ENCODE measurements at regions not wholly inside any gene's neighbourhood (a gene's known extent, or its start where the extent isn't known, plus 50 kb on each side); places are given as distances from the start of the nearest gene placed in this dataset.
A peak's percentile ranks its signal among the peaks of the same experiment; 100 is the strongest.

DNA sequence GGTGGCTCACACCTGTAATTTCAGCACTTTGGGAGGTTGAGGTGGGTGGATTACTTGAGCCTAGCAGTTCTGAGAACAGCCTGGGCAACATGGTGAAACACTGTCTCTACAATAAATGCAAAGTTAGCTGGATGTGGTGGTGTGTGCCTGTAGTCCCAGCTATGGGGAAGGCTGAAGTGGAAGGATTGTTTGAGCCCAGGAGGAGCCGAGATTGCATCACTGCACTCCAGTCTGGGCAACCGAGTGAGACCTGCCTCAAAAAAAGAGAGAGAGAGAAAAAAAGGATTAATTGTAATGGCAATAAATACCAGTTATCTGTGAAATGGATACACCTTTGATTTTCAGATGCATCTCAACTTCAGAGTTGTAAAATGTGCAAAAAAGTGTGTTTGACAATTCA, 58.8 kb downstream of the SPRY1 start:
- no peak for DNase-seq

DNA sequence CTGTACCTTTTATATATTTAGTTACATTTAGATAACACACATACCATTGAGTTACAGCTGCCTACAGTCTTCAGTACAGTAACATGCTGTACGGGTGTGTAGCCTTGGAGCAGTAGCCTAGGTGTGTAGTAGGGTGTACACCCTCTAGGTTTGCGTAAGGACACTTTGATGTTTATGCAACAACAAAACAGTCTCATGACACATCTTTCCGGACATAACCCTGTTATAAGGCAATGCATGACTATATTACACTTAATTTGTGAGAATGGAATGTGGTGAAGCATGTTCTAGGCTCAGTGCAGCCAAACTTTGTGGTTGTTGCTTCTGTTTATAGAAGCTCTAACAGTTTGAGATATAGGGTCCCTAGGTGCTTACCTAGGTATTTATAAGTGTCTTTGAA, 65.4 kb downstream of the SPRY1 start:
- DNase-seq: no peak

DNA sequence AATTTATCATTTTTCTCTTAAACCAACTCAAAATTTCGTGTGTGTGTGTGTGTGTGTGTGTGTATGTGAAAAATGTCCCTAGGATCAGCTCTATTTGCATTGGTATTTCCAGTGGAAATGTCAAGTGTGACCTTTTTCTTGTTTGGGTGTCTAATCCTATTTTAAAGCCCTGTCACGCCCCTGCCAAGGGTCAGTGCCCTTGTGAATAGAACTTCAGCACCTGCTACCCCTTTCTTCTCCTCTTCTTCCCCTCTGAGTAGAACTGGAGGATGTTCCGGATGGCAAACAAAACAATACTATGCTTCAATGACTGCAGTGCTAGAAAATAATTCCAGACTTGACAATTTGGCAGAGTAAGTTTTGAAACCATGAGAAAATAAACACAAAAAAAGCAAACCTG, 67.3 kb downstream of the SPRY1 start:
- DNase-seq: no peak

DNA sequence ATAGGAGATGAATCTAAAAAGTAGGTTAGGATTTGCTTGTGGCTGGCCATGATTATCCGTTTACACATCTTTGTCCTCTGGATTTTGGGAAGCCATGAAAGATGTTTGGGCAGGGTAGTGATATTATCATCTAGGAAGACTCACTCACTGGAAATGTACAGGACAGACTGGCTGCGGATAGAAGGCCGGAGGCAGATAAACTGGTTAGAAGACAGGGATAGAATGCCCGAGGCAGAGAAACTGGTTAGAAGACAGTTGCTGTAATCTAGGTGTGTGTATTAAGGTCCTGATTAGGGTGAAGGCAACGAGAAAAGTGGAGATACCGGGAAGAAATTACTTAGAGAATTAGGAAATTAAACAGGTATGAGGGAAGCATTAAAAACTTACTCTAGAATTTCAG, 68.8 kb downstream of the SPRY1 start:
- DNase-seq: no peak

DNA sequence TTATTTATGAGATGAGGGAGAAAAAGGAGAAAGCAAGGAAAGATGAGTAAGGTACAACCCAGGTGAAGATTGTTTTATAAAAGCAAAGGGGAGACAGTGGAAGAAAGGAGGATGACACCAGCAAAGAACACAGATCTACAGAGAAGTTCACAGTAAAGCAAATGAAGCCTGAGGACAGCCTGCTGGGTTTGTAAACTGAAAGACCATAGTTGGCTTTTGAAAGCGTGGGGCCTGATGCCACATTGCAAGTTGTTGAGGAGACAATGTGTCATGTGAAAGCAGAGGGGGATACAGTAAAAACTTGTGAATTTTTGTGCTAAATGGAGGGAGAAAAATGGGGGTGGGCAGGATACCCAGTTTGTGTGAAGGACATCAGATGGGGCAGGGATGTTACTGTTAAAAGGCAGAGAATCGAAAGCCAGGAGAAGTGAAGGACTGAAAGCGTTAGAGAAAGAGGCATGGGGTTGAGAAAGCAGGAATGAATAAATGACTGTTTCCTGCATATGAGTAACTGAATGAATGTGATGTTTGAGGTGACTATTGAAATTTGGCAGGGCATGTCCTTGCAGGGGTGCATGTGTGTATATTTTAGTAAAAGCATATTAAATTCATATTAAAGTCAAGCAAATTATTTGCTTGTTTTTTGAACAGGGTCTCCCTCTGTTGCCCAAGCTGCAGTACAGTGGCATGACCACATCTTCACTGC, 69.6 kb downstream of the SPRY1 start:
- no peak for DNase-seq

DNA sequence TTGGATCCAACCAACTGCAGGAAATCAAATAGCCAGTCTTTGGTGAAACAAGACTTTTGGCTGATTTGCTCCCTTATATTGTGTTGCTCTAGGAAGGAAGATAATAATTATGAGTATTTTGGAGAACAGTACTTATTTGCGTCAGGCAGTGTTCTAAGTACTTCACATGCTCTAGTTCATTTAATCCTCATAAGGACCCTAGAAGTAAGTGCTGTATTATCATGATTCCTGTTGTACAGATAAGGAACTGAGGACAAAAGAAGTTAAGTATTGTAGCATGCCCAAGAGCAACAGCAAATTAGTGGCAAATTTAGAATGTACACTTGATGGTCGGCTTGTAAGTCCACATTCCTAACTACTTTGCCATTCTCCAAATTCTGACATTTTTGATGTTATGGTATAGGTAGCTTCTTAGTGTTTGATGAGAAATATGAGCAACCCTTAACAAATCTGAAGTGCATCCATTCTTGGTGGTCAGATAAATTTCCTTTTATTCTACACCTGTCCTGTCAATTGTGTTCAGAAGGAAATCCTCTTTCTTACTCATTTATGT, 72.0 kb downstream of the SPRY1 start:
- DNase-seq: no peak

DNA sequence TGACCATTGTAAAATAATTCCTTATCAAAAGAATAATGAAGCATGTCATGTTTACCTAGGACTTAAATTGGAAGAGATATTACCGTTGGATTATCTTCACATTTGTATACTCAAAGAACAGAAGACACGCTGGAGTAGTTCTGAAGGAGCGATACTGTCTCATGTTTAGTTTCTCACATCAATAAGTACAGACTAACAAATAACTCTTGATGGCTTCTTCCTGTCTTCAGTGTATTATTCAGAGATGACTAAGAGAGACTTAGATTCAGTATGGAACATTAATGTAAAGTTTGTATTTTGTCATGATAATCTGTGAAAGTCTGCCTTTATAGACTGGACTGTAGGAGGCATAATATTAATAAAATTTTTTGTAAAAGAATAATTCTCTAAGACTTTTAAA, 72.7 kb downstream of the SPRY1 start:
- no peak for DNase-seq

DNA sequence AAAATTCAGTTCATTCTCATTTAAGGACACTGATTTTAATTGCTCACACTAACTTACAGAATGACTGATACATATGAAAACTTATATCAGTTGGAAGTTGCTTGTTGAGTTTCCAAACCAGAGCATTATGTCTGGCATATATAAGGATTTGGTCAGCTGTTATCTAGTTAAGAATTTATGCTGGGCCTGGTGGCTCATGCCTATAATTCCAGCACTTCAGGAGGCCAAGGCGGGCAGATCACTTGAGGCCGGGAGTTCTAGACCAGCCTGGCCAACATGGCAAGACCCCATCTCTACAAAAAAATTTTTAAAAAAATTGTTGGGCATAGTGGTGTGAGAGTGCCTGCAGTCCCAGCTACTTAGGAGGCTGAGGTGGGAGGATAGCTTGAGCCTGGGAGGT, 73.1 kb downstream of the SPRY1 start:
- no peak for DNase-seq

DNA sequence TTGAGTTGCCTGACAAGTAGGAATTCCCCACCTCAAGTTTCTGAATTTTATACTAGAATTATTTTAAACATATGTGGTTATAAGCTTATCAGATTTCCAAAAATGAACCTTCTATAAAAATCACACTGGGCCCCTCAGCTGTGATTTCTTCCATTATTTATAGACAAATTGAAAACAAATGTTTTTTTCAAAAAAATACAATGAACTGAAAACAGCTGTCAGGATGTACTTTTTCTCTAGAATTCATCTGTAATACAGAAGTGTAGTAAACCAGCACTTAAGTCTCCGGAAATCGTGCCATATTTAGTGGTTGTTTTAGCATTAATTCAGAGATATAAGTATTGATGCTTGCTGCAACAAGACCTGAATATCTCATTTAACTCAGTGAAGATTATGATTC, 74.0 kb downstream of the SPRY1 start:
- DNase-seq: no peak

DNA sequence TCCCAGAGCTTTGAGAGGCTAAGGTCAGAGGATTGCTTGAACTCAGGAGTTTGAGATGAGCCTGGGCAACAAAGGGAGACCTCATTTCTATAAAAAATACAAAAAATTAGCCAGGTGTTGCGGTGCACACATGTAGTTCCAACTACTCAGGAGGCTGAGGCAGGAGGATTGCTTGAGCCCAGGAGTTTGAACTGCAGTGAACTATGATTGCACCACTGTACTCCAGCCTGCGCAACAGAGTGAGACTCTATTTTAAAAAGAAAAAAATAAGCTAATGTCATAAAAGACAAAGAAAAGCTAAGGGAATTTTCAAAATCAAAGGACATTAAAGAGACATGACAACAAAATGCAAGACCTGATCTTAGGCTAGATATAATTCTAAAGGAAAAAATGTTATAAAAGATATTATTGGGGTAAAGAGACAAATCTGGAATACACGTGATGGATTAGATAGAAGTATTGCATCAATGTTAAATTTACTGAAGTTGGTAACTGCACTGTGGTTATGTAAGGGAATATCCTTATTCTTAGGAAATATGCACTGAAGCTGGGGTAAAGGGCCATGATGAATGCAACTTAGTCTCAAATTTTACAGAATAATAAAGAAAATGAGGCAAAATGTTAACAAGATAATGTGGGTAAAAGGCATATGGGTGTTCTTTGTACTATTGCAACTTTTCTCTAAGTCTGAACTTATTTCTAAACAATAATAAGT, 75.2 kb downstream of the SPRY1 start:
- no peak for DNase-seq

DNA sequence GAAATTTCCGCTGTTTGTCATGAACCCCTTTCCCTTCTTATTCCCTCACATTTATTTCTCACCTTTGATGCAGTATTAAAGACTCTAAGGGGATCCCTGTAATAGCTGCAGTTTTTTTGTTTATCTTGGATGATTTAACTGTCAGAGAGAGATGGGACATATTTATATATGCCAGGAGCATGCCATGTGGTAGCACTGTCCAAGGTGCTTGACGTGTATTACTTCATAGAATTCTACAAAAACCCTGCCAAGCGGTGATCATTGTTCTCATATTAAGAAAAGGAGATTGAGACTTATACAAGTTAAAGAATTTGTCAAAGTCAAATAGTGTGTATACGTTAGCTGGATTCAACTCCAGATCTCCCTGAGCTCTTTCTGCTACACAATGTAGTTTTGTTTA, 78.2 kb downstream of the SPRY1 start:
- no peak for DNase-seq

DNA sequence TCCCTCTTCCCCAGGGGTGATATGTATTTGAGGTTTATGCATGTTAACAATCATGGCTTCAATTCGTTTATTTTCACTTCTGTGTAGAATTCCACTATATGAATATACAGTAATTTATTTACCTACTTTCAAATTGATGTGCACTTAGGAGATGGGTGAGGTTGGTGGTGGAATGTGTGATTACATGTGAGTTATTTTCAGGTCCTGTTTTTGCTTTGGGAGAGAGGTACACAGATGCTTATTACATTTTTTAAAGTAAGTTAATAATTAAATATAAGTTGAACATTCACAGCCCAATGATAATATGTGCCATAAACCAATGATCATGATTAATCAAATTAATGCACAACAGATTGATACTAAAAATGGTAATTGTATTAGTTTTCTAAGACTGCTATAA, 79.5 kb downstream of the SPRY1 start:
- DNase-seq: no peak

DNA sequence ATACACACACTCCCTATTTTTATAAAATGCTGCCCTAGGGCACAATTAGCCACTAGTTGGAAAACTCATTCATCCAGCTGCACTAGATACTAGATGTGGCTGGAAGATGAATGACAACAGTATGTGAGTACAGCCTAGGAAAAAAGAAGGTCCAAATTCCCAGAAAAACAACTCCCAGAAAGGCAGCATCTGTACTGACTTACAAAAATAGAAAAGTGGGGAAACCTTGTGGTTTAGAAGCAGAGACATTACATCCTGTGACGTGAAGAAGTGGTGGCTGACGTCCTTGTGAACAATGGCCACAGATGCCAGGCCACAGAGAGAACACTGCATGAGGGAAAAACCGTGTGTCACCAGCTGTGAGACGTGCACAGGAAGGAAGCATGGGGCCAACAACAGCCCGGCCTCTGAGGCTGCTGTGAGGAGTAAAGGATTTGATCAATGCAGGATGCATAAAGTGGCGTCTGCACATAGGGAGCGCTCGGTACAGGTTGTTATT, 81.2 kb downstream of the SPRY1 start:
- DNase-seq: peak; percentile 81

DNA sequence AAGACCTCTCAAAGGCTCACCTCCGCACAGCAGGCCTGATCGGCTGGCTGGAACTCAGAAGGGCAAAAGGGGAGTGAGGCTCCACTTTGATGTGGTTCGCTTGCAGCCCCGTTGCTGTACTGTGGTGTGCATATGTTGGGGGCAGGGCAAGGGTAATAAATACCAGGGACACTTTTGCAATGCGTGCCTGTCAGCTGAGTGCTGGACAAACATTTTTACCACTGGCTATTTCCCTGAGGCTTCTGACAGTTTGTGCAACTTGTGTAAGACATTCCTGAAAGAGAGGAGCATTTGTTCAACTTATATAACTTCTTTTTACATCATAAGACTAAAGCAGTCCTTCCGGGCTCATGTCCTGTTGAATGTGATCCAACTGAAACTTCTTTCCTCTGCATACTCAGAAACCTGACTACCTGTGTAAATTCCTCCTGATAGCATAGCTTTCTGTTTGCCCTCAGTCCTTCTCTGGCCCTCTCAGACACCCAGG, 82.3 kb downstream of the SPRY1 start:
- no peak for DNase-seq

DNA sequence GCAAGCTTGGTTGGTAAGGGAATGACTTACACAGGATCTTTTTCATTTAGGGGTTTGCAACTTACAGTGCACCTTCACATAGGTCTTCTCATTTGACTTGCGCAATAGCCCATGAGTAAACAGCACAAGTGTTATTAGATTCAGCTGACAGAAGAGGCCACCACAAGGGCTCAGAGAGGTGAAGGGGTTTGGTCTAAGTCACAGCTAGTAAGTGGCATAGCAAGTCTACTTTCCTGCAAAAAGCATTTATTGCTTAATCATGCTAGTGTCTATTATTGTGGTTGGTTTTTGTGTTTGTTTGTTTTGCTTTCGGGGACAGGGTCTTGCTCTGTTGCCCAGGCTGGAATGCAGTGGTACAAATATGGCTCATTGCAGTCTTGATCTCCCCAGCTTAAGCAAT, 83.3 kb downstream of the SPRY1 start:
- DNase-seq: no peak

DNA sequence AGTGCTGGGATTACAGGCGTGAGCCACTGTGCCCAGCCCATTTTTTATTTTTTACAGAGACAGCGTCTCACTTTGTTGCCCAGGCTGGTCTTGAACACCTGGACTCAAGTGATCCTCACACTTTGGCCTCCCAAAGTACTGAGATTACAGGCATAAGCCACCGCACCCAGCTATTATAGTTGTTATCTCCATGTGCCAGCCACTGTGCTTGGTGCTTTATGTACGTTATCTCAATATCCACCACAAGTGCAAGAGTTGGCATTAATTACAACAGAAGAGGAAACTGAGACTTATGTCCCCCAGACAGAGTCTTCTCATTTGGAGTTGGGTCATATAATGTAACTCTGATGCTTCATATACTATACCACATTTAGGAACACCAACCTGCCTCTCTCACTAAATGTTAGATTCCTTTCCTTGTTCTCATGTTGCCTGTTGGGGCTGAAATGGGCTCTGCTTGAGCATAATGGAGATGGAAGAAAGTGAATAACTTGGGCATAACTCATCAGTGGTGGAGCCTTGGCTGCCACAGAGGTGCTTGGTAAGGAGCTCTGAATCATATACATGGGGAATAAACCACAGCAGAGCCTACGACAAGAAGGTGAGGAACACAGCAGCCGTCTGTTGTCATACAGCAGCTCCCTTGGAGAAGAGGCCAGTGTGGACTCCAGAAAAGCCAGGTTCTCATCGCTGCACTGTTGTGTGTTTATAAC, 84.3 kb downstream of the SPRY1 start:
- DNase-seq: no peak

DNA sequence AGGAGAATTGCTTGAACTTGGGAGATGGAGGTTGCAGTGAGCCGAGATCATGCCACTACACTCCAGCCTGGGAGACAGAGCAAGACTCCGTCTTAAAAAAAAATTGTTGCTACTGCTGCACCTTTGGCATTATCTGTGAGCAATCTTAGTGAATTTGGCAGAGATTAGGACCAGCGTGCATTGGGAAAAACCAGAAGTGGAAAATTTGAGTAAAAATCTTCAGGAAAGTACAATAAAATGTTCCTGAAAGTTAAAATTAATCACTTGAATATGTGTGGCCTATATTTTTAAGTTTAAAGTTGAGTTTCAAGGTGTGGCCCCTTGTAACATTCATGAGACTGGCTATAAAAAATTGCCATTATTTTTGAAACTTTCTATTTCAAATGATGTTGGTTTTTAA, 85.1 kb downstream of the SPRY1 start:
- no peak for DNase-seq

DNA sequence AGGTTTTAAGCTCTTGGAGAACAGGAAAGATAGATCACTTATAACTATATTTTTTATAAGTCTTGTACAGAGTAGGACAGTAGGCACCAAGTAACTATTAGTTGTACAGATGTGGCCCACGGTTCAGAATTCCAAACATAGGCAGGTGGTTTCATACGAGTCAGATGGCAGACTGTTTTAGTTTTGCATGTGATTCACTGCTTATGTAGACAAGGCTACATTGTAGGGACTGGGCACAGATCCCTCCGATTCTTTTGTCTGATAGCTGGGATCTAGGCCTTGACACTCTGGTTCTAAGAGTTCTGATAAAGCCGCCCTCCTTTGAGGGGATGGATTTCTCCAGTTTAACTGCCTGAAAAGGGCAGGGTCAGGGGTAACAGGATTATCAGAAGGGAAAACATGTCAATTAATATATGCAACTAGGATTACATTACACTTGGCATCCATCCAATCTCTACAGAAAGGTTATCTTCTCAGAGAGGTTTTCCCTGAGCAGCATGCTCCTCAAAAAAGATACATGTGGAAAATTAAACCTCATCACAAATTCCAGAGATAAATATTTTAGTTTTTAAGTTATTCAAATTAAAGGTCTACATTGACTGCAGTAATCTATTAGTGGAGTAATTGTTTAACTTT, 87.8 kb downstream of the SPRY1 start:
- DNase-seq: no peak

DNA sequence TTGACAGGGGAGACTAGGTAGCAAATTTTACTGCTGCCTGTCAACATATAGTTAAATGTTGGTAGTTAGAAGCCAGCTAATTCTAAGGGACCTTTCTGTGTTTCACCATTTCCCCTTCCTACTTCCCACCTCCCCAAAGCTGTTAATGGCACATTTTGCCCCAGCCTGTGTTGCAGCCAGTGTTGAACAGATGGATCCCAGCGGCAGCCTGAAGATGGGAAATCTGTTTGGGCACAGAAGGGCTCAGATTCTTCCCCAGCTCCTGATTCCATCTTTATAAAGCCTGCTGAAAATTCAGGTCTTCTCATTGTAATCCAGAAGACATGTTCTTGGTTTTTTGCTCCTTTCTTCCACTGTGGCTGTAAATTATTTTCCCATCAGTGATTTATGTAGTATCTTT, 89.0 kb downstream of the SPRY1 start:
- DNase-seq: no peak

DNA sequence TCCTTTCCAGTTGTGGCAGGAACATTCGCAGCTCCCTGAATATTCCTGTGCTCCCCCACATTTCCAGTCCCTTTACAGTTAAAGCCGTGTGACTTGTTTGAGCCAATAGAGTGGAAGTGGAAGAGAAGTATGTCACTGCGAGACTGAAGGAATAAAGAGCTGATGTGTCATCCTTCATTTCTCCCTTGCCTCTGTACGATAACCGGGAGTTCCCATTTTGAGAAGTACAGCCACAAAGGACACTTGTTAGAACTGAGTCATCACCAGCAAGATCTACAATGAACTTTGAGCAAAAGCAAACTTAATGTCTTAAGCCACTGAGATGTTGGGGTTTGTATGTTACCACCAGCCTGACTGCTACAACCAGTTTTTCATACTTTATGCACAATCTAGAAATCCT, 92.3 kb downstream of the SPRY1 start:
- no peak for DNase-seq

DNA sequence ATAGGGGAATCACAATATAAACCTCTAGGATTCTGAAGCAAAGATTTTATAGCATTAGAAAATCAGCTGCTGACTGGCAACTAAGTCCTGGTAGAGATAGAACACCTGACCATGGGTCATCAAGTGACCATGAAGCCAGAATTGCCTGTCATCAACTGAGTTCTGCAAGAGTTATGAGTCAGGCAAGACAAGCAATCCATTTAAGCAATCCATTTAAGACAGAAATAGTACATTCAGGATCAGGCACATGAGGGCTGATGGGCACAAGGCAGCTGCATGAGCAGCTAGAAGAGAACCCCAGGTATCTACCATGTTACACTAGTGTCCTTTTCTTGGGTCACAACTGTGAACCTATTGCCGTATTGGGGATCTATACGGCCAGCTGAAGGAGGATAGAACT, 98.9 kb downstream of the SPRY1 start:
- no peak for DNase-seq

DNA sequence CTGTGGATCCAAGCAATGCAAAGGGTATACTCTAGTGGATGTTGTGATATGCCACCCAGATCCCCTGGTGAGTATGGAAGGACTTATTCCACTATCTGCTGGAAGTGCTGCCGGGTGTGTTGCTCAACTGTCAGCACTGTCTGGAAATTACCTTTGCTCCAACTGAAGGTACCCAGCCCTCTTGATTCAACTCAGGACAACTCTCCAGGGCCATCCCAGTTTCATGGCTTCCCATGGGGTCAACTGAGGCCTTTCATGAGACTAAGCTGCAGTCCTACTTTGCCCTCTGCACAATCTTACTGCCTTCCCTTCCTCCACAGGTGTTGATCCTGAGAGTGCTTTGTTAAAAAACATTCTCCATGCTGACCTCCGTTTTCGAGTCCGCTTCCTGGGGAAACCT, 99.8 kb downstream of the SPRY1 start:
- no peak for DNase-seq

DNA sequence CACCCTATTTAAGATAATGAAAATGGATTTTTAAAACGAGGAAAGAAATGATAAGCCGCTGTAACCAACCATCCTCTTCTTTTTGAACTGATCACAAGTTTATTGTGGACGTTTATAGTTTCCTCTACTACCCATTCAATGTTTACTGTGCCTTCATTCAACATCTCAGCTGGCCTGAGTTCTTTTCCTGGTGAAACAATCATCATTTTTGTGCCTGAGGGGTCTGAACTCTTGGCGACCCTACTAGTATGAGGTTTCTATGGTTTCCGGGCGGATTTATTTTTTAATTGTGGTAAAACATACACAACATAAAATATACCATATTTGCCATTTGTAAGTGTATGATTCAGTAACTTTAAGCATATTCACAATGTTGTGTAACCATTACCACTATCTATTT, 100.7 kb downstream of the SPRY1 start:
- no peak for DNase-seq
